ENCODE measurements at regions not wholly inside any gene's neighbourhood (a gene's known extent, or its start where the extent isn't known, plus 50 kb on each side); places are given as distances from the start of the nearest gene placed in this dataset.
A peak's percentile ranks its signal among the peaks of the same experiment; 100 is the strongest.

DNA sequence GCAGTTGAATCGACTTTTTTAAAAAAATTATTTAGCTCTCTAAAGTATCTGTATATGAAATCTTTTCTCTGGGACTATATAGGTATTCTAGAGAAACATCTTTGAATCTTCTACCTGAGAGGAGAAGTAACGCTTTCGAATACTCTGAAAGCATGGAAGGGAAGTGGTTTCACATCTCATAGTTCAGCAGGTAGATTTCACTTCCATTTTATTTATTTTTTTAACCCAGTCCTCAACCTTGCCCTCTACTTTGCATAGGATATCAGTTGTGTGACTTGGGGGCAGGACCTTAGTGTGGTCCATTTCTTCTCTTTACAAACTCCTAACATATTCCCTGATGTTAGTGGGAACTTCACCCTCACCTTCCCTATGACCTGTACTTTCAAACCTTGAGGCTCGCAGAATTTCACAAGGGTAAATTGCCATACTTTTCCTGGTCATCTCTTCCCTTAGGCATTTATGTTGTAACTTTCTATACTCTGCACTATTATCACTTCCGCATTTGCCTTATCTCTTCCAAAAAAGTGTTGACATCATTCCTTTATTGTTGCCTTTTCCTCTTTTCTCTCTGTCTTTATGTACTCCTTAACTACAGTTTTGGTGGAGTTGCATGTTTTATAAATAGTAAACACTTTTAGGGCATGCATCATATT, 1208.5 kb upstream of the ADGRL4 start:
- Histone ChIP-seq H4K5ac (ENCODE audit: insufficient read length, low read depth, low read length) (no peak overlapping the region), H3K79me2 (ENCODE audit: control insufficient read depth in 1 of 2, insufficient read depth in 2 of 2, low read length in 2 of 2) (no peaks in the 10 kb centered on the region), H3K56ac (replicated peaks; ENCODE audit: insufficient read length, low read depth, low read length) (no peak overlapping the region), H4K8ac (ENCODE audit: extremely low read depth, insufficient read depth, low read length) (no peak overlapping the region), H2BK20ac (ENCODE audit: low read length) (no peak overlapping the region), H3K4me1 (replicated peaks in 1 of 4; ENCODE audit: control insufficient read depth in 3 of 4, insufficient read depth in 4 of 4, low read length in 3 of 4) (no peaks in the 10 kb centered on the region), H4K91ac (replicated peaks; ENCODE audit: insufficient read length, low read length) (no peak overlapping the region), H3K14ac (ENCODE audit: insufficient read length) (no peak overlapping the region), H3K4ac (replicated peaks; ENCODE audit: insufficient read length, low read depth, low read length) (no peak overlapping the region), H3K4me2 (ENCODE audit: insufficient read depth in 1 of 2, low read depth in 2 of 2, low read length in 2 of 2) (no peak overlapping the region), H3K23me2 (ENCODE audit: low read depth, low read length) (no peaks in the 10 kb centered on the region), H3K27me3 (replicated peaks in 1 of 4; ENCODE audit: control insufficient read depth in 3 of 4, extremely low read depth in 1 of 4, insufficient read depth in 3 of 4, low read length in 3 of 4) (no peaks in the 10 kb centered on the region), H3K9me3 (ENCODE audit: insufficient read depth in 2 of 2, low read depth in 1 of 2, low read length in 1 of 2) (no peaks in the 10 kb centered on the region), H2BK5ac (ENCODE audit: low read depth, low read length) (no peak overlapping the region), H3K9ac (replicated peaks in 1 of 4; ENCODE audit: extremely low read depth in 1 of 4, low read depth in 3 of 4, low read length in 3 of 4) (no peak overlapping the region), H2AK5ac (ENCODE audit: low read depth, low read length) (no peak overlapping the region), H3K79me1 (ENCODE audit: low read depth, low read length) (no peaks in the 10 kb centered on the region), H3K18ac (ENCODE audit: extremely low read depth, low read length) (no peak overlapping the region), H3K36me3 (ENCODE audit: control insufficient read depth in 2 of 4, insufficient read depth in 4 of 4, low read length in 3 of 4) (no peaks in the 10 kb centered on the region), H2BK15ac (ENCODE audit: low read length) (no peak overlapping the region), H2BK120ac (replicated peaks; ENCODE audit: low read depth, low read length) (no peak overlapping the region), H2BK12ac (ENCODE audit: low read depth, low read length) (no peak overlapping the region), H3K27ac (ENCODE audit: low read depth, low read length) (no peak overlapping the region), H3K23ac (ENCODE audit: insufficient read length) (no peak overlapping the region), H4K20me1 (replicated peaks in 1 of 2; ENCODE audit: control insufficient read depth in 1 of 2, insufficient read depth in 2 of 2, low read length in 2 of 2) (no peaks in the 10 kb centered on the region), H2AFZ (ENCODE audit: low read length) (0 out of 2 replicates have a peak overlapping the region, but pooled peaks have one; percentile 5), H3K4me3 (ENCODE audit: extremely low read depth in 1 of 4, insufficient read depth in 2 of 4, low read depth in 3 of 4, low read length in 4 of 4) (no peak overlapping the region)
- POLR2A ChIA-PET (ENCODE audit: partially characterized antibody) = no interaction called here
- WGBS, 2 experiments (ENCODE audit: extremely low coverage in 1 of 2, insufficient coverage in 1 of 2, insufficient read length in 1 of 2, insufficient replicate concordance in 2 of 2, low coverage in 1 of 2, low lambda C conversion rate in 2 of 2, missing lambda C conversion rate in 1 of 2) = 96% methylated on average over 5 of the region's 5 CpGs; no CpG with 5 or more reads in 1 of the 2 experiments
- FAIRE-seq (no peak), DNase-seq (ENCODE audit: low read depth in 1 of 2, low spot score in 2 of 2) (no peak)
- CTCF ChIA-PET (ENCODE audit: partially characterized antibody) = no interaction called here
- no peak for TF ChIP-seq SAP30 (IDR thresholded peaks at IDR 0.05; ENCODE audit: insufficient read depth, insufficient replicate concordance, low read length)

Data from H1 (cell line).